Parathyroid adenoma (tissue), 2 donors: ENCODE measurements at regions not wholly inside any gene's neighbourhood (a gene's known extent, or its start where the extent isn't known, plus 50 kb on each side); places are given as distances from the start of the nearest gene placed in this dataset.

ENCODE experiments used
- H2AFZ ChIP-seq: fragments of 300-600 bp; sonication (generic); one replicate; pipeline ENCODE4 v1.7.0; 2017; ENCODE audit warnings: antibody characterized with exemption, mild to moderate bottlenecking
- H3K27ac ChIP-seq: fragments of 300-600 bp; sonication (generic); one replicate; pipeline ENCODE4 v1.7.0; 2017
- H3K27me3 ChIP-seq: fragments of 300-600 bp; sonication (generic); one replicate; pipeline ENCODE4 v1.7.0; 2017; ENCODE audit warnings: low read length; ENCODE audit not compliant: control insufficient read depth, insufficient read depth
- H3K36me3 ChIP-seq: fragments of 300-600 bp; sonication (generic); one replicate; pipeline ENCODE4 v1.7.0; 2017; ENCODE audit warnings: low read length; ENCODE audit not compliant: control insufficient read depth, insufficient read depth
- H3K4me1 ChIP-seq: fragments of 300-600 bp; sonication (generic); one replicate; pipeline ENCODE4 v1.7.0; 2017; ENCODE audit warnings: control low read depth
- H3K4me2 ChIP-seq: fragments of 300-600 bp; sonication (generic); one replicate; pipeline ENCODE4 v1.7.0; 2017; ENCODE audit warnings: low read length
- H3K4me3 ChIP-seq: fragments of 300-600 bp; sonication (generic); one replicate; pipeline ENCODE4 v1.7.0; 2017; ENCODE audit warnings: low read depth, low read length
- H3K79me2 ChIP-seq: fragments of 300-600 bp; sonication (generic); one replicate; pipeline ENCODE4 v1.7.0; 2017; ENCODE audit warnings: control low read depth
- H3K9ac ChIP-seq: fragments of 300-600 bp; sonication (generic); one replicate; pipeline ENCODE4 v1.7.0; 2017; ENCODE audit warnings: mild to moderate bottlenecking
- H3K9me3 ChIP-seq: fragments of 300-600 bp; sonication (generic); one replicate; pipeline ENCODE4 v1.7.0; 2017; ENCODE audit warnings: low read length; ENCODE audit not compliant: control insufficient read depth
- TF ChIP-seq, protein P1 (sequence below): fragments of 300-600 bp; sonication (generic); IDR thresholded peaks from one replicate; pipeline ENCODE4 v1.7.0; 2017; ENCODE audit warnings: antibody characterized with exemption, mild to moderate bottlenecking
- donor health status: primary hyperparathyroidism.

GRCh38 chr18:77376043-77376732 lies 126.5 kb downstream of the GALR1 start:
- Histone ChIP-seq H3K9me3 (no peaks in the 10 kb centered on the region), H3K36me3 (no peaks in the 10 kb centered on the region), H3K4me2 (no peak overlapping the region), H3K27ac (no peak overlapping the region), H3K9ac (no peak overlapping the region), H3K4me1 (no peaks in the 10 kb centered on the region), H3K4me3 (no peak overlapping the region), H3K27me3 (no peaks in the 10 kb centered on the region), H2AFZ (no peak overlapping the region), H3K79me2 (no peaks in the 10 kb centered on the region)
- TF ChIP-seq, protein P1, sequence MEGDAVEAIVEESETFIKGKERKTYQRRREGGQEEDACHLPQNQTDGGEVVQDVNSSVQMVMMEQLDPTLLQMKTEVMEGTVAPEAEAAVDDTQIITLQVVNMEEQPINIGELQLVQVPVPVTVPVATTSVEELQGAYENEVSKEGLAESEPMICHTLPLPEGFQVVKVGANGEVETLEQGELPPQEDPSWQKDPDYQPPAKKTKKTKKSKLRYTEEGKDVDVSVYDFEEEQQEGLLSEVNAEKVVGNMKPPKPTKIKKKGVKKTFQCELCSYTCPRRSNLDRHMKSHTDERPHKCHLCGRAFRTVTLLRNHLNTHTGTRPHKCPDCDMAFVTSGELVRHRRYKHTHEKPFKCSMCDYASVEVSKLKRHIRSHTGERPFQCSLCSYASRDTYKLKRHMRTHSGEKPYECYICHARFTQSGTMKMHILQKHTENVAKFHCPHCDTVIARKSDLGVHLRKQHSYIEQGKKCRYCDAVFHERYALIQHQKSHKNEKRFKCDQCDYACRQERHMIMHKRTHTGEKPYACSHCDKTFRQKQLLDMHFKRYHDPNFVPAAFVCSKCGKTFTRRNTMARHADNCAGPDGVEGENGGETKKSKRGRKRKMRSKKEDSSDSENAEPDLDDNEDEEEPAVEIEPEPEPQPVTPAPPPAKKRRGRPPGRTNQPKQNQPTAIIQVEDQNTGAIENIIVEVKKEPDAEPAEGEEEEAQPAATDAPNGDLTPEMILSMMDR: no peak

GRCh38 chr18:77376733-77377094 lies 127.1 kb downstream of the GALR1 start:
- Histone ChIP-seq H2AFZ (no peak overlapping the region), H3K4me1 (no peaks in the 10 kb centered on the region), H3K27ac (no peak overlapping the region), H3K4me2 (no peak overlapping the region), H3K9ac (no peak overlapping the region), H3K4me3 (no peak overlapping the region), H3K79me2 (no peaks in the 10 kb centered on the region), H3K36me3 (no peaks in the 10 kb centered on the region), H3K27me3 (no peaks in the 10 kb centered on the region), H3K9me3 (no peaks in the 10 kb centered on the region)
- TF ChIP-seq, protein P1: no peak

DNA sequence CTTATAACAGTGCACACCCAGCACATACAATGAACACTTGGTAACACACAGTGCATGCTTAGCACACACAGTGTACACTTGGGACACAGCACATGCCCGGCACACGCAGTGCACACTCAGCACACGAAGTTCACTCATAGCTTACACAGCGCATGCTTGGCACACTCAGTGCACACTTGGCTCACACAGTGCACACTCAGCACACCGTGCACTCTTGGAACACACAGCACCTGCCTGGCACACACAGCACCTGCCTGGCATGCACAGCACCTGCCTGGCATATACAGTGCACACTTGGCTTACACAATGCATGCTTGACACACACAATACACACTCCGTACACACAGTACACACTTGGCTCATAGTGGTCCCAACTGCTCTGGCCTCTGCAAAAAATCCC lies 128.2 kb downstream of the GALR1 start:
- H2AFZ ChIP-seq: no peak overlapping the region
- H3K27ac ChIP-seq: no peak overlapping the region
- no peaks in the 10 kb centered on the region for H3K4me1 ChIP-seq
- H3K27me3 ChIP-seq: no peaks in the 10 kb centered on the region
- TF ChIP-seq, protein P1: no peak
- H3K36me3 ChIP-seq: no peaks in the 10 kb centered on the region
- no peak overlapping the region for H3K9ac ChIP-seq
- H3K79me2 ChIP-seq: no peaks in the 10 kb centered on the region
- no peaks in the 10 kb centered on the region for H3K9me3 ChIP-seq
- no peak overlapping the region for H3K4me2 ChIP-seq
- no peak overlapping the region for H3K4me3 ChIP-seq

DNA sequence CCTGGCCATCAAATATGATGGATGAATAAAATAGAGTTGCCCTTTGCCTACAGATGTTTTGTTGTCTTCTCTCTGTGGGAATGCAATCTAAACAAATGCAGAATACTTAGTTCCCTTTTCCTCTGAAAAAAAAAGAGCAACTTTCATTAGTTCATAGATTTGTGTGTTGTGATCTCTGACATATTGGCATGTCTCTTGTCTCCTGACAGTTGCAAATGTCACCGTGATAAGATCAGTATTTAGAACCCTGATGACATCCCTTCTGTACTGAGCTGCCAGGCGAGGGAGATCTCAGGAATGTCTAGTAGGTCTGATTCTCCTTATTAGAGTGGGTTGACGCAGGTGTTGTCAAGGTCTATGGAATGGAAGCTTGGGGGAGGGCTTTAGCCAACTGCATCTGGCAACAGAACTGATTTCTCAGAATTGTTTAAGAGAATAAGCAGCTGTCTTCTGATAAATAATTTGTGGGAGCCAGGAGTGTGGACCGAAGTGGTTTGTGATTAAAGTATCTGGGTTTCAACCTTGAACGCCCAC lies 130.4 kb downstream of the GALR1 start:
- Histone ChIP-seq H3K27ac (no peak overlapping the region), H2AFZ (peak overlapping the region; percentile 25), H3K4me2 (no peak overlapping the region), H3K9me3 (no peaks in the 10 kb centered on the region), H3K4me3 (no peak overlapping the region), H3K36me3 (no peaks in the 10 kb centered on the region), H3K27me3 (no peaks in the 10 kb centered on the region), H3K9ac (no peak overlapping the region), H3K4me1 (no peaks in the 10 kb centered on the region), H3K79me2 (no peaks in the 10 kb centered on the region)
- TF ChIP-seq, protein P1: no peak

GRCh38 chr18:77380695-77381094 lies 131.0 kb downstream of the GALR1 start:
- Histone ChIP-seq H3K27ac (no peak overlapping the region), H3K4me3 (no peak overlapping the region), H3K36me3 (no peaks in the 10 kb centered on the region), H3K9me3 (no peaks in the 10 kb centered on the region), H3K27me3 (no peaks in the 10 kb centered on the region), H3K4me2 (no peak overlapping the region), H3K9ac (no peak overlapping the region), H3K79me2 (no peaks in the 10 kb centered on the region), H2AFZ (peak overlapping the region; percentile 25), H3K4me1 (no peaks in the 10 kb centered on the region)
- TF ChIP-seq, protein P1: no peak
